Right lobe of liver (tissue), 6 donors: ENCODE measurements at regions not wholly inside any gene's neighbourhood (a gene's known extent, or its start where the extent isn't known, plus 50 kb on each side); places are given as distances from the start of the nearest gene placed in this dataset.
A peak's percentile ranks its signal among the peaks of the same experiment; 100 is the strongest.

ENCODE experiments used
- ATAC-seq, 4 donors: fragments of 200-7000 bp; cut with Tn5 transposase; one replicate each; pipeline ENCODE4 v1.9.1; 2020; ENCODE audit warnings: mild to moderate bottlenecking in 4 of 4, moderate library complexity in 4 of 4
- DNase-seq, 3 donors: peaks; one replicate each; pipeline ENCODE4 v3.0.0-alpha.2; 2020
- H3K27ac ChIP-seq, 3 donors: fragments of 200-600 bp; one replicate each; pipeline ENCODE4 v1.8.0; 2022
- H3K27me3 ChIP-seq, 2 donors: fragments of 200-600 bp; one replicate each; pipeline ENCODE4 v1.8.0; 2022
- H3K36me3 ChIP-seq, 4 donors: fragments of 200-600 bp; sonication (generic) in 1 of 4; one replicate each; pipeline versions ENCODE4 v1.5.1 to v1.8.0; 2017 to 2022; ENCODE audit warnings: control low read depth in 1 of 4
- H3K4me1 ChIP-seq, 4 donors: fragments of 200-600 bp; sonication (generic) in 1 of 4; one replicate each; pipeline versions ENCODE4 v1.5.1 to v1.8.0; 2017 to 2022; ENCODE audit warnings: control low read depth in 1 of 4
- H3K4me3 ChIP-seq, 3 donors: fragments of 200-600 bp; one replicate each; pipeline ENCODE4 v1.8.0; 2022
- H3K9me3 ChIP-seq, 4 donors: fragments of 200-600 bp; sonication (generic) in 1 of 4; one replicate each; pipeline versions ENCODE4 v1.5.1 to v1.8.0; 2017 to 2022; ENCODE audit warnings: control low read depth in 1 of 4
- CTCF ChIP-seq, 4 donors: fragments of 200-600 bp in 3 of 4; fragments of 450-650 bp in 1 of 4; IDR thresholded peaks; one replicate each; pipeline versions ENCODE4 v1.5.1 to v1.8.0; 2016 to 2022; ENCODE audit warnings: antibody characterized with exemption in 4 of 4, mild to moderate bottlenecking in 2 of 4
- POLR2A ChIP-seq: fragments of 450-650 bp; IDR thresholded peaks from one replicate; pipeline ENCODE4 v1.6.1; 2017; ENCODE audit warnings: antibody characterized with exemption, mild to moderate bottlenecking
- WGBS: methylation state at CpG from one replicate; pipeline ENCODE4 v1.1.6; 2018; ENCODE audit warnings: low coverage, low lambda C conversion rate; ENCODE audit not compliant: insufficient coverage; ENCODE audit errors: missing lambda C conversion rate; 5-methylcytosine and 5-hydroxymethylcytosine counted together
- intact Hi-C, 2 donors: fragments of 100-400 bp; cut with DNase I; formaldehyde crosslinking; loops; one replicate each; pipeline versions ENCODE4 v1.11.2 to v1.14.1; 2022
- donor health status: DM: no; HTN: yes; CAD: no.
- donor health status: DM: no; HTN: no; CAD: no.
- donor health status: DM: no; HTN: no; CAD: no.
- donor health status: DM: no; HTN: yes; CAD: no.
- donor health status: DM: no; HTN: yes; CAD: no.

- DNase-seq (no peak), ATAC-seq (no peak)
- Histone ChIP-seq H3K27me3 (no peaks in the 10 kb centered on the region), H3K27ac (no peak overlapping the region), H3K9me3 (no peaks in the 10 kb centered on the region), H3K4me3 (no peak overlapping the region), H3K4me1 (no peaks in the 10 kb centered on the region), H3K36me3 (no peaks in the 10 kb centered on the region)
- intact Hi-C loops, result no loop called here
- WGBS, result 42% methylated on average over 4 of the region's 4 CpGs
- TF ChIP-seq POLR2A, result no peak
- no peak for TF ChIP-seq CTCF (IDR thresholded peaks at IDR 0.05)
These were observed 99.3 kb upstream of the SORCS3 start for GRCh38 chr10:104541820-104542219.

DNA sequence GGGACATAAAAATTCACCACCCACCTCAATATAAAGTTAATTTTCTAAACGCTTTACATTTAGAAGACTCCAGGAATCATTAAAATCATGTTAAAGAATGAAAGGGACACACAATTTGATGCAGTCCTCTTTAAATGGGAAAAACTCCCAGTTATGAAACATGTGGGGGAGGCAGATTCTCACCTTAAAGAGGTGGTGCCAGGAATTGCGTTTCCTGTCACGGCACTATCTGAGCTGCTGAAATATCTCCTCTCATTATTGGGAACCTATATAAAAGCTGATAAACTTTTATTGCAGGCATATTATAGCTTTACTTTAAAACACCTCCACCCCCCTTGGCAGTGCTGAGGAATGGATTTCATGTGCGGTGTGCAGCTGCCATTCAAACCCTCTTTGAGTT lies 94.8 kb upstream of the SORCS3 start:
- H3K9me3 ChIP-seq, result no peaks in the 10 kb centered on the region
- H3K4me3 ChIP-seq, result no peak overlapping the region
- ATAC-seq (no peak), DNase-seq (no peak)
- intact Hi-C loops, result no loop called here
- H3K27me3 ChIP-seq, result no peaks in the 10 kb centered on the region
- TF ChIP-seq POLR2A (no peak), CTCF (IDR thresholded peaks at IDR 0.05) (no peak)
- WGBS, result 67% methylated on average over 4 of the region's 4 CpGs
- no peaks in the 10 kb centered on the region for H3K36me3 ChIP-seq
- no peak overlapping the region for H3K27ac ChIP-seq
- no peaks in the 10 kb centered on the region for H3K4me1 ChIP-seq

DNA sequence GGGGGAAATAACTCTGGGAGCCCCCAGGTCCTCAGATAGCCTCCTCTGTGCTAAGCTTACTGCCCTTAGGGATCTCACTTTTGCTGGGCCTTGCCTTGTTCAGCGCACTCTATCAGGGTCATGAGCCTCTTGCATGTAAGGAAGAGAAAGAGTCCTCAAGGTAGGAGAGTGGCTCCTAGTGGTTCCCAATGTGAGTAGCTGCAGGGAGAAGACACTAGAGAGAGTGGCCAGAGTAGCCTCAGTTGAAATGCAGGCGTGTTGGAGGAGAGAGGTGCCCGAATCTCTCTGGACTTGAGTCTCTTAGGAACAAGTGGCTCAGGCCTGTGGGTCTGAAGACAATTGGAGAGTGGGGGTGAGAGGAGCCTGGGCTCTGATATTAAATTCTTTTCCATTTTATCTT lies 94.3 kb upstream of the SORCS3 start:
- WGBS, result 43% methylated on average over 2 of the region's 3 CpGs

DNA sequence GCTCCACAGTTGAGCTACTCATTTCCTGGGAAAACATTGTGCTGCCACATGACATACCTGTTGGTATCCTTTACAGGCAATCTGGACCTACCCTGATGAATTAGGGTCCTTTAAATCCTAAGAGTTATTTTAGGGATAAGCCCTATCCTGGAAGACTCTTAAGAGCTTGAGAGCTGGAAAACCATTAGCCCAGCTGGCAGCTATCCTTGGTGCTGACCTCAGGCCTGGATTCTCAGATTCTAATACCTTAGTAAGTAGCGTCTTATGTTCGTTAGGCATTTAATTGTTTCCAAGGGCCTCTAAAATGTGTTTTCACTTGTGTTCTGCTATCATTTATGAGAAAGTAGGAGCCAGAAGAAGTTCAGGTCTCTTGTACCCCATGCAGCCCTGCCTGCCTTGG lies 93.0 kb upstream of the SORCS3 start:
- TF ChIP-seq CTCF (IDR thresholded peaks at IDR 0.05) (no peak), POLR2A (no peak)
- intact Hi-C loops, result no loop called here
- no peak for DNase-seq
- Histone ChIP-seq H3K27ac (no peak overlapping the region), H3K9me3 (no peaks in the 10 kb centered on the region), H3K36me3 (no peaks in the 10 kb centered on the region), H3K27me3 (no peaks in the 10 kb centered on the region), H3K4me3 (no peak overlapping the region), H3K4me1 (no peaks in the 10 kb centered on the region)
- ATAC-seq, result no peak
- WGBS, result 41% methylated on average over 2 of the region's 2 CpGs

More for the DNA sequence above, 94.3 kb upstream of the SORCS3 start:
- ATAC-seq, result no peak
- intact Hi-C loops, result no loop called here
- Histone ChIP-seq H3K4me1 (no peaks in the 10 kb centered on the region), H3K36me3 (no peaks in the 10 kb centered on the region), H3K27me3 (no peaks in the 10 kb centered on the region), H3K27ac (no peak overlapping the region), H3K4me3 (no peak overlapping the region), H3K9me3 (no peaks in the 10 kb centered on the region)
- TF ChIP-seq CTCF (IDR thresholded peaks at IDR 0.05), result no peak
- TF ChIP-seq POLR2A, result no peak
- no peak for DNase-seq

DNA sequence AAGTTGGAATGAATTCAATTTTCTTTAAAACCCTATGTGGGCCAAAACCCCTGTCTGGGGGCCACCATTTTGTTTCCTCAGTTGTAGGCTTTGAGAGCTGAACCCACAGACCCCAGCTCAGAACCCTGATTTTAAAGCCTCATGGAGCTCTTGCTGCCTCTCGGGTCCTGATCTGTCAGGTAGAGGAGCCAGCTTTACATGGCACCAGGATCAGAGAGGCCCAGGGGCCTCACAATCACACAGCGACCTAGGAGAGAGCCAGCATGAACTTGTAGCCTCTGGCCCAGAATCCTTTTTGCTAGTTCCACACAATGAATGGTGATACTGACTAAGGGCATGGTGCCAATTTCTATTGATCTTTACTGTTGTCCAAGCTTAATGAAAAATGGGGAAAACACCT lies 84.3 kb upstream of the SORCS3 start:
- Histone ChIP-seq H3K9me3 (no peaks in the 10 kb centered on the region), H3K27ac (no peak overlapping the region), H3K4me3 (no peak overlapping the region), H3K36me3 (no peaks in the 10 kb centered on the region), H3K27me3 (no peaks in the 10 kb centered on the region), H3K4me1 (no peaks in the 10 kb centered on the region)
- intact Hi-C loops, result no loop called here
- WGBS, result 44% methylated on average over 1 of the region's 2 CpGs
- peak in 1 of 4 donors; percentile 28 for ATAC-seq
- no peak for DNase-seq
- TF ChIP-seq CTCF (IDR thresholded peaks at IDR 0.05) (no peak), POLR2A (no peak)
